ENCODE measurements at regions not wholly inside any gene's neighbourhood (a gene's known extent, or its start where the extent isn't known, plus 50 kb on each side); places are given as distances from the start of the nearest gene placed in this dataset.

DNA sequence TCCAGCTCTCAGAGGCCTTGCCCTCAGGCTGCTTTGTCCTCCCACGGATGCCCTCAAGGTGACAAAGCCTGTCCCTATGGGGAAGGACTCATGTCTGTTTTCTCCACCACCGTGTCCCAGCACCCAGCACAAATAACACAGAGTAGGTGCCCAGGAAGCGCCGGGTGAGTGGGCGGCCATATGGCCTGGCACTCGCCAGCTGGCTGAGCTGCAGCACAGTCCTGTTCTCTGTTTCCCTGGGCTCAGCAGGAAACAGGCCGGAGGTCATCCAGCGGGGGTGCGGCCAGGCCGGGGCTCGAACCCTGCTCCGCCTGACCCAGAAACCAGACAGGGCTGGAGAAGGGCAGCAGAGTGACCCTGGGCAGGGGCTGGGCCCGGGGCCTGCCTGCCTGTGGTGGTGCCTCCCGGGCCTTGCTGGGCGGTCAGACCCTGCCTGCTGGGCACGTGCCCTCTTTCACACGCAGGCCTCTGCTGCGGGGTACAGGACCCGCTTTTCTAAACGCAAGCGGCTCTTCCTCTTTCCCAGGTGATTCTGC, 139.0 kb upstream of the CIBAR2 start:
- H3K4me3 ChIP-seq, result no peak overlapping the region
- H3K36me3 ChIP-seq (replicated peaks in 1 of 2), result no peaks in the 10 kb centered on the region
- H3K27ac ChIP-seq, result no peak overlapping the region
- TF ChIP-seq POLR2A (IDR thresholded peaks at IDR 0.05) (no peak), CTCF (IDR thresholded peaks at IDR 0.05) (no peak)
- DNase-seq, result no peak
- H3K4me1 ChIP-seq (replicated peaks in 1 of 2), result peaks cover 0 to 3% of the 10 kb centered on the region in 2 donors
- 91 to 100% (median 94%) methylated on average over 6 to 21 of the region's 21 CpGs for WGBS, 4 donors
- intact Hi-C loops (cut with DNase I), result loop anchor here in 1 of 2 donors (10.0 kb wide), 1 partner anchor 136 kb away; the partner anchor contains the start of gene CIBAR2
- H3K9me3 ChIP-seq (replicated peaks in 1 of 3), result no peaks in the 10 kb centered on the region
- no peaks in the 10 kb centered on the region for H3K27me3 ChIP-seq

- no peak overlapping the region for H3K27ac ChIP-seq
- WGBS, 4 donors, result 87 to 98% (median 94%) methylated on average over 11 to 14 of the region's 14 CpGs
- H3K4me1 ChIP-seq (replicated peaks in 1 of 2), result peaks cover 0 to 7% of the 10 kb centered on the region in 2 donors
- intact Hi-C loops (cut with DNase I), result loop anchor here in 1 of 2 donors (10.0 kb wide), 1 partner anchor 137 kb away; the partner anchor contains the start of gene CIBAR2
- no peaks in the 10 kb centered on the region for H3K9me3 ChIP-seq (replicated peaks in 1 of 3)
- H3K36me3 ChIP-seq (replicated peaks in 1 of 2), result no peaks in the 10 kb centered on the region
- TF ChIP-seq CTCF (IDR thresholded peaks at IDR 0.05) (no peak), POLR2A (IDR thresholded peaks at IDR 0.05) (no peak)
- H3K4me3 ChIP-seq, result no peak overlapping the region
- no peak for DNase-seq
- H3K27me3 ChIP-seq, result no peaks in the 10 kb centered on the region
Measured at GRCh38 chr16:85252014-85252413, 139.7 kb upstream of the CIBAR2 start.

DNA sequence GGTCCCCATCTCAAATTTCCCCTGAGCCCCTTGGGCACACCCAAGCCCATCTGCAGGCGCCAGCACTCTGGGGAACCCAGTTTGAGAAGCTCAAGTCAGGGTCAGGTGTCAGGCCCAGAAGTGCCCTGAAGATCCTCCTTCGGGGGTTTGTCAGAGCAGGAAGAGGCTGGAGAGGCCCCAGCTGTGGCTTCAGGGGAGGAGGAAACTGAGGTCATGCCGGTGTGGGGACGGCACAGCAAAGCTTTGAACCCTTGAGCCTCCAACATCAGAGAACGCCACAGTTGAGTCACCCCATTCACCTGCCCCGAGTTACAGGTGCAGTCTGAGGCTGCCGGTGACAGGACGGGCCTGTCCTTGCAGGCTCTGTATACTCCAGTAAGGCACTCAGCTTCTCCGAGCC, 140.2 kb upstream of the CIBAR2 start:
- no peak overlapping the region for H3K4me3 ChIP-seq
- WGBS, 4 donors, result 55 to 77% (median 73%) methylated on average over 6 to 9 of the region's 9 CpGs
- DNase-seq, result no peak
- no peaks in the 10 kb centered on the region for H3K36me3 ChIP-seq (replicated peaks in 1 of 2)
- H3K9me3 ChIP-seq (replicated peaks in 1 of 3), result no peaks in the 10 kb centered on the region
- intact Hi-C loops (cut with DNase I), result loop anchor here in 1 of 2 donors (10.0 kb wide), 1 partner anchor 138 kb away; the partner anchor contains the start of gene CIBAR2
- H3K4me1 ChIP-seq (replicated peaks in 1 of 2), result peaks cover 0 to 7% of the 10 kb centered on the region in 2 donors
- no peaks in the 10 kb centered on the region for H3K27me3 ChIP-seq
- TF ChIP-seq POLR2A (IDR thresholded peaks at IDR 0.05) (no peak), CTCF (IDR thresholded peaks at IDR 0.05) (no peak)
- no peak overlapping the region for H3K27ac ChIP-seq

DNA sequence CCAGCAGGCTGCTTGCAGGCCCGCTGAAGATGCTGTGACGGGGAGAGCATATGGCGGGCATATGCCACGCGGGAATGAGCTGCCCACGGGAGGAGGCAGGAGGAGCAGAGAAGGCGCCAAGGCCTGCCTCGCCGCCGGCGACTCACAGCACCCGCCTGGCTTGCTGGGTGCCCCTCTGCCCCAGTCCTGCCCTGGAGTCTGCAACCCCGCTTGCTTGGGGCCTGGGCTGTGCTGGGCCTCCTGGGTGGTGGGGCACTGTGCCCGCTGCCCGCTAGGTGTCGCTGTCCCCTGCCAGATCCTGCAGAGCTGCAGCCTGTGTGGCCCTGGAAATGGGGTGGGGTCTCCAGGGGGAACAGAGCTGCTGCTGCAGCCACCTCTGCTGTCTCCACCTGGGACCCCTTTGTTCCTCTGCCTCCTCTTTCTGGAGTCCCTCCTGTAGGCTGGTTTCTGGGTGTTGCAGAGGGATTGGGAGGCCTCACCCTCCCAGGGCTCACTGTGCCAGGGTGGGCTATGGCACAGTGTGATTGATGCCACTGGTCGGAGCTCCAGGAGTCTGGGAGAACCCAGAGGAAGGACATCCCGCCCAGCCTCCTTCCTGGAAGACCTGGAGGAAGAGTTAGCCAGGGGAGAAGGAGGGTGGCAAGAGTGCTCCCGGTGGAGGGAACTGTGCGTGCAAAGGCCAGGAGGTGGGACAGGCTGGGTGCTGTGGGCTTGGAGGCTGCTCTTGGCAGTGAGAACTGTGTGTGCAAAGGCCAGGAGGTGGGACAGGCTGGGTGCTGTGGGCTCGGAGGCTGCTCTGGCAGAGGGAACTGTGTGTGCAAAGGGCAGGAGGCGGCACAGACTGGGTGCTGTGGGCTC, 141.0 kb upstream of the CIBAR2 start:
- intact Hi-C loops (cut with DNase I), result loop anchor here in 1 of 2 donors (10.0 kb wide), 1 partner anchor 139 kb away; the partner anchor contains the start of gene CIBAR2
- peak; percentile 52 to 75 (median 63) for DNase-seq

More for the DNA sequence above, 141.0 kb upstream of the CIBAR2 start:
- Histone ChIP-seq H3K36me3 (replicated peaks in 1 of 2) (no peaks in the 10 kb centered on the region), H3K4me1 (replicated peaks in 1 of 2) (peaks cover 0 to 10% of the 10 kb centered on the region in 2 donors), H3K27ac (no peak overlapping the region), H3K27me3 (no peaks in the 10 kb centered on the region), H3K9me3 (replicated peaks in 1 of 3) (no peaks in the 10 kb centered on the region), H3K4me3 (no peak overlapping the region)
- no peak for TF ChIP-seq POLR2A (IDR thresholded peaks at IDR 0.05)
- TF ChIP-seq CTCF (IDR thresholded peaks at IDR 0.05), result peak; percentile 74 to 96 (median 84)
- 40 to 62% (median 51%) methylated on average over 6 to 22 of the region's 22 CpGs for WGBS, 4 donors
